ENCODE measurements at regions not wholly inside any gene's neighbourhood (a gene's known extent, or its start where the extent isn't known, plus 50 kb on each side); places are given as distances from the start of the nearest gene placed in this dataset.

DNA sequence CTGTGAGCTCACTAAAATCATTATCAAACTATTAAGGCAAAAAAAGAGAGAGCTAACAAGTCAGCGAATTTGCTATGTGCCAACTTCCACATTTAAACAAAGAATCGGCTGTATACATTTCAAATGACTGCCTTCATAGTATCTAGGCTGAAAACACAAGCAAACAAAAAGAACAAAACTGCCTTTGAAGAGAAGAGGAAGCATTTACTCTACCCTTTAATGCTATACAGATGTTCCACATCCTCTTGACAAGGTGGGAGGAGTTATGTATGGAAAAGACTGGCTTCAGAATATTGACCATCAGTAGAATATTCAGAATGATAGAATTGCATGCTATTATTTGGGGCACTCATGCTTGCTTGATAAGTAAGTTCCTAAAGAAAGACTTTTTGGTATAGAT lies 741.7 kb downstream of the PLCL1 start:
- H3K4me3 Mint-ChIP-seq (ENCODE audit: unreplicated experiment): no peak overlapping the region
- Histone ChIP-seq H3K4me1 (ENCODE audit: insufficient read depth, low read length) (no peaks in the 10 kb centered on the region), H3K9me3 (ENCODE audit: insufficient read depth, low read depth, low read length) (no peaks in the 10 kb centered on the region), H4K20me1 (ENCODE audit: insufficient read depth, low read length) (no peaks in the 10 kb centered on the region), H3K4me2 (ENCODE audit: low read length) (no peak overlapping the region), H3K9ac (ENCODE audit: low read length) (no peak overlapping the region), H3K27ac (ENCODE audit: low read depth, low read length) (no peak overlapping the region), H3K36me3 (ENCODE audit: insufficient read depth, low read length) (no peaks in the 10 kb centered on the region), H2AFZ (ENCODE audit: low read depth, low read length) (no peak overlapping the region), H3K4me3 (ENCODE audit: insufficient read depth, low read depth, low read length) (no peak overlapping the region), H3K27me3 (ENCODE audit: insufficient read depth, low read length) (no peaks in the 10 kb centered on the region), H3K79me2 (ENCODE audit: insufficient read depth, low read length) (no peaks in the 10 kb centered on the region)
- FAIRE-seq: no peak
- TF ChIP-seq, protein P1, sequence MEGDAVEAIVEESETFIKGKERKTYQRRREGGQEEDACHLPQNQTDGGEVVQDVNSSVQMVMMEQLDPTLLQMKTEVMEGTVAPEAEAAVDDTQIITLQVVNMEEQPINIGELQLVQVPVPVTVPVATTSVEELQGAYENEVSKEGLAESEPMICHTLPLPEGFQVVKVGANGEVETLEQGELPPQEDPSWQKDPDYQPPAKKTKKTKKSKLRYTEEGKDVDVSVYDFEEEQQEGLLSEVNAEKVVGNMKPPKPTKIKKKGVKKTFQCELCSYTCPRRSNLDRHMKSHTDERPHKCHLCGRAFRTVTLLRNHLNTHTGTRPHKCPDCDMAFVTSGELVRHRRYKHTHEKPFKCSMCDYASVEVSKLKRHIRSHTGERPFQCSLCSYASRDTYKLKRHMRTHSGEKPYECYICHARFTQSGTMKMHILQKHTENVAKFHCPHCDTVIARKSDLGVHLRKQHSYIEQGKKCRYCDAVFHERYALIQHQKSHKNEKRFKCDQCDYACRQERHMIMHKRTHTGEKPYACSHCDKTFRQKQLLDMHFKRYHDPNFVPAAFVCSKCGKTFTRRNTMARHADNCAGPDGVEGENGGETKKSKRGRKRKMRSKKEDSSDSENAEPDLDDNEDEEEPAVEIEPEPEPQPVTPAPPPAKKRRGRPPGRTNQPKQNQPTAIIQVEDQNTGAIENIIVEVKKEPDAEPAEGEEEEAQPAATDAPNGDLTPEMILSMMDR (IDR thresholded peaks at IDR 0.05; ENCODE audit: insufficient read depth, low read depth, low read length): no peak
- no peak for TF ChIP-seq EZH2 (IDR thresholded peaks at IDR 0.05; ENCODE audit: insufficient read depth, low read length)
- no peak overlapping the region for H3K27ac Mint-ChIP-seq (ENCODE audit: unreplicated experiment)
- no peaks in the 10 kb centered on the region for H3K36me3 Mint-ChIP-seq (ENCODE audit: low read depth, unreplicated experiment)
- no peaks in the 10 kb centered on the region for H3K9me3 Mint-ChIP-seq (ENCODE audit: unreplicated experiment)
- no peak for DNase-seq (ENCODE audit: low read depth)
- no peaks in the 10 kb centered on the region for H3K4me1 Mint-ChIP-seq (ENCODE audit: low read depth, unreplicated experiment)
- H3K27me3 Mint-ChIP-seq (ENCODE audit: low read depth, unreplicated experiment): peaks cover 5% of the 10 kb centered on the region

DNA sequence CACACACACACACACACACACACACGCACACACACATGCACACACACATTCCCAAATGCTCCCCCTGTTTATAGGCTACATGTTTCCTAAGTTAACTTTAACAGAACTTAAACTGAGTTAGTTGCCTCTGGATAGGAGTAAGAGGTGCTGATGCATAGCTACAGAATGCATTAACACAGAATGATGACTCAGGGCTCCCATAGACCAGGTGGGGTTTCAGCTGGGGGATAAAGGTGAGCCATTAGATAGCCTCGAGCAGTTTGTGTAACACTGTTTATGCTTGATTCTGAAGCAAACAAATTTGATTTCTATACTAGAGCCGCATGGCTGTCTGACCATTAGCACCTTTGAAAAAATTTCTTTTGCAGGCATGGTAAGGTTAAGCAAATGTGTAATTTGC lies 741.0 kb downstream of the PLCL1 start:
- no peaks in the 10 kb centered on the region for H3K9me3 ChIP-seq (ENCODE audit: insufficient read depth, low read depth, low read length)
- FAIRE-seq: no peak
- H4K20me1 ChIP-seq (ENCODE audit: insufficient read depth, low read length): no peaks in the 10 kb centered on the region
- Mint-ChIP-seq H3K9me3 (ENCODE audit: unreplicated experiment) (peaks cover 2% of the 10 kb centered on the region), H3K27ac (ENCODE audit: unreplicated experiment) (no peak overlapping the region), H3K27me3 (ENCODE audit: low read depth, unreplicated experiment) (peaks cover 5% of the 10 kb centered on the region), H3K4me1 (ENCODE audit: low read depth, unreplicated experiment) (no peaks in the 10 kb centered on the region), H3K36me3 (ENCODE audit: low read depth, unreplicated experiment) (peaks cover 3% of the 10 kb centered on the region), H3K4me3 (ENCODE audit: unreplicated experiment) (no peak overlapping the region)
- no peak overlapping the region for H3K4me2 ChIP-seq (ENCODE audit: low read length)
- no peak overlapping the region for H2AFZ ChIP-seq (ENCODE audit: low read depth, low read length)
- no peak overlapping the region for H3K27ac ChIP-seq (ENCODE audit: low read depth, low read length)
- no peak for TF ChIP-seq EZH2 (IDR thresholded peaks at IDR 0.05; ENCODE audit: insufficient read depth, low read length)
- TF ChIP-seq, protein P1 (IDR thresholded peaks at IDR 0.05; ENCODE audit: insufficient read depth, low read depth, low read length): no peak
- no peaks in the 10 kb centered on the region for H3K4me1 ChIP-seq (ENCODE audit: insufficient read depth, low read length)
- no peak overlapping the region for H3K9ac ChIP-seq (ENCODE audit: low read length)
- no peaks in the 10 kb centered on the region for H3K27me3 ChIP-seq (ENCODE audit: insufficient read depth, low read length)
- no peaks in the 10 kb centered on the region for H3K79me2 ChIP-seq (ENCODE audit: insufficient read depth, low read length)
- no peak overlapping the region for H3K4me3 ChIP-seq (ENCODE audit: insufficient read depth, low read depth, low read length)
- H3K36me3 ChIP-seq (ENCODE audit: insufficient read depth, low read length): no peaks in the 10 kb centered on the region
- no peak for DNase-seq (ENCODE audit: low read depth)

DNA sequence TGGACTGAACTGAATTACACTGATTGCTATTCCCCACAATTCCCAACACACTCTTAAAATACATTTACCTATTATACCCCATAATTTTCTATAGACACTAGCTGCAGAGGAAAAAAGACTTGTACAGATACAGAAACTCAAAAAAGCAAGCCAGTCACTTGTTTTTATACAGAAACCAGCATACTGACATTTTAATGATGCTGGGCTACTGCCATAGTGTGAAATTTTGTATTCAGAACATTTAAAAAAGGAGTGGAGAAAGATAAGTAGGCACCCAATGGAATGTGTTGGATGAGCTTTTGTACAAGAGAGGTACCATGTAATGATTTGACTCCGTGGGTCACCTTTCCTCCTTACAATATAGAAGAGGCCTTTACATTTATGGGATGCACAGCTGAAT lies 740.1 kb downstream of the PLCL1 start:
- no peaks in the 10 kb centered on the region for H3K9me3 ChIP-seq (ENCODE audit: insufficient read depth, low read depth, low read length)
- H3K36me3 Mint-ChIP-seq (ENCODE audit: low read depth, unreplicated experiment): peaks cover 3% of the 10 kb centered on the region
- no peaks in the 10 kb centered on the region for H3K79me2 ChIP-seq (ENCODE audit: insufficient read depth, low read length)
- no peak overlapping the region for H3K4me3 ChIP-seq (ENCODE audit: insufficient read depth, low read depth, low read length)
- H3K36me3 ChIP-seq (ENCODE audit: insufficient read depth, low read length): no peaks in the 10 kb centered on the region
- H3K4me1 Mint-ChIP-seq (ENCODE audit: low read depth, unreplicated experiment): no peaks in the 10 kb centered on the region
- H3K9me3 Mint-ChIP-seq (ENCODE audit: unreplicated experiment): peaks cover 2% of the 10 kb centered on the region
- H3K4me2 ChIP-seq (ENCODE audit: low read length): no peak overlapping the region
- no peak overlapping the region for H3K27ac Mint-ChIP-seq (ENCODE audit: unreplicated experiment)
- FAIRE-seq: no peak
- H3K4me3 Mint-ChIP-seq (ENCODE audit: unreplicated experiment): no peak overlapping the region
- TF ChIP-seq, protein P1 (IDR thresholded peaks at IDR 0.05; ENCODE audit: insufficient read depth, low read depth, low read length): no peak
- no peak for TF ChIP-seq EZH2 (IDR thresholded peaks at IDR 0.05; ENCODE audit: insufficient read depth, low read length)
- no peaks in the 10 kb centered on the region for H3K4me1 ChIP-seq (ENCODE audit: insufficient read depth, low read length)
- H3K27me3 ChIP-seq (ENCODE audit: insufficient read depth, low read length): no peaks in the 10 kb centered on the region
- H4K20me1 ChIP-seq (ENCODE audit: insufficient read depth, low read length): no peaks in the 10 kb centered on the region
- H3K9ac ChIP-seq (ENCODE audit: low read length): no peak overlapping the region
- no peak overlapping the region for H3K27ac ChIP-seq (ENCODE audit: low read depth, low read length)
- peaks cover 5% of the 10 kb centered on the region for H3K27me3 Mint-ChIP-seq (ENCODE audit: low read depth, unreplicated experiment)
- DNase-seq (ENCODE audit: low read depth): no peak
- H2AFZ ChIP-seq (ENCODE audit: low read depth, low read length): no peak overlapping the region
